ENCODE measurements at regions not wholly inside any gene's neighbourhood (a gene's known extent, or its start where the extent isn't known, plus 50 kb on each side); places are given as distances from the start of the nearest gene placed in this dataset.

GRCh38 chr2:208935531-208935930 is 488.3 kb upstream of the MAP2 start:
- no peak for ATAC-seq
- Histone ChIP-seq H3K9me3 (no peaks in the 10 kb centered on the region), H3K4me3 (no peak overlapping the region), H3K36me3 (ENCODE audit: low read depth) (no peaks in the 10 kb centered on the region), H3K4me1 (ENCODE audit: low read depth) (no peaks in the 10 kb centered on the region)
- no peak for TF ChIP-seq CTCF (IDR thresholded peaks at IDR 0.05)
- no peak for DNase-seq
- intact Hi-C loops (cut with DNase I, micrococcal nuclease), result no loop called here

GRCh38 chr2:208937521-208937920 is 486.3 kb upstream of the MAP2 start:
- intact Hi-C loops (cut with DNase I, micrococcal nuclease), result no loop called here
- no peak overlapping the region for H3K4me3 ChIP-seq
- H3K36me3 ChIP-seq (ENCODE audit: low read depth), result no peaks in the 10 kb centered on the region
- no peaks in the 10 kb centered on the region for H3K9me3 ChIP-seq
- no peaks in the 10 kb centered on the region for H3K4me1 ChIP-seq (ENCODE audit: low read depth)
- no peak for TF ChIP-seq CTCF (IDR thresholded peaks at IDR 0.05)
- DNase-seq, result no peak
- ATAC-seq, result no peak

GRCh38 chr2:208939852-208940251 is 484.0 kb upstream of the MAP2 start:
- TF ChIP-seq CTCF (IDR thresholded peaks at IDR 0.05), result no peak
- ATAC-seq, result no peak
- H3K36me3 ChIP-seq (ENCODE audit: low read depth), result no peaks in the 10 kb centered on the region
- DNase-seq, result no peak
- no peaks in the 10 kb centered on the region for H3K9me3 ChIP-seq
- intact Hi-C loops (cut with DNase I, micrococcal nuclease), result no loop called here
- no peak overlapping the region for H3K4me3 ChIP-seq
- no peaks in the 10 kb centered on the region for H3K4me1 ChIP-seq (ENCODE audit: low read depth)

GRCh38 chr2:208945719-208946256 is 478.1 kb upstream of the MAP2 start:
- DNase-seq (no peak), ATAC-seq (no peak)
- H3K9me3 ChIP-seq, result no peaks in the 10 kb centered on the region
- no peaks in the 10 kb centered on the region for H3K36me3 ChIP-seq (ENCODE audit: low read depth)
- H3K4me3 ChIP-seq, result no peak overlapping the region
- H3K4me1 ChIP-seq (ENCODE audit: low read depth), result no peaks in the 10 kb centered on the region
- TF ChIP-seq CTCF (IDR thresholded peaks at IDR 0.05), result no peak
- intact Hi-C loops (cut with DNase I, micrococcal nuclease), result no loop called here

GRCh38 chr2:208948073-208948472 is 475.8 kb upstream of the MAP2 start:
- TF ChIP-seq CTCF (IDR thresholded peaks at IDR 0.05), result no peak

GRCh38 chr2:208970070-208970469 is 453.8 kb upstream of the MAP2 start:
- DNase-seq (no peak), ATAC-seq (no peak)
- H3K4me1 ChIP-seq (ENCODE audit: low read depth), result no peaks in the 10 kb centered on the region
- H3K36me3 ChIP-seq (ENCODE audit: low read depth), result no peaks in the 10 kb centered on the region
- no peak for TF ChIP-seq CTCF (IDR thresholded peaks at IDR 0.05)
- intact Hi-C loops (cut with DNase I, micrococcal nuclease), result no loop called here
- H3K9me3 ChIP-seq, result no peaks in the 10 kb centered on the region
- no peak overlapping the region for H3K4me3 ChIP-seq

More at GRCh38 chr2:208948073-208948472, 475.8 kb upstream of the MAP2 start:
- H3K9me3 ChIP-seq, result no peaks in the 10 kb centered on the region
- no peaks in the 10 kb centered on the region for H3K4me1 ChIP-seq (ENCODE audit: low read depth)
- H3K4me3 ChIP-seq, result no peak overlapping the region
- intact Hi-C loops (cut with DNase I, micrococcal nuclease), result no loop called here
- ATAC-seq, result no peak
- H3K36me3 ChIP-seq (ENCODE audit: low read depth), result no peaks in the 10 kb centered on the region
- no peak for DNase-seq
